Ovary (tissue), 7 donors: ENCODE measurements at regions not wholly inside any gene's neighbourhood (a gene's known extent, or its start where the extent isn't known, plus 50 kb on each side); places are given as distances from the start of the nearest gene placed in this dataset.

Experiments
- DNase-seq, 5 donors: peaks; one replicate each; pipeline ENCODE4 v3.0.0-alpha.2; 2019 to 2020
- H3K27ac ChIP-seq, 2 donors: fragments of 200-600 bp; one replicate each; pipeline versions ENCODE4 v1.5.1 to v1.8.0; 2019 to 2022
- H3K27me3 ChIP-seq: fragments of 200-600 bp; one replicate; pipeline ENCODE4 v1.8.0; 2022
- H3K36me3 ChIP-seq: fragments of 200-600 bp; sonication (generic); one replicate; pipeline ENCODE4 v1.5.1; 2019
- H3K4me1 ChIP-seq: one replicate; pipeline ENCODE4 v1.8.1; 2013; ENCODE audit warnings: mild to moderate bottlenecking, moderate library complexity; ENCODE audit not compliant: insufficient read depth
- H3K4me3 ChIP-seq: fragments of 200-600 bp; sonication (generic); one replicate; pipeline ENCODE4 v1.5.1; 2017
- H3K9me3 ChIP-seq, 2 donors: fragments of 200-600 bp in 1 of 2; sonication (generic) in 1 of 2; one replicate each; pipeline versions ENCODE4 v1.5.1 to v1.8.1; 2013 to 2019; ENCODE audit warnings: mild to moderate bottlenecking in 1 of 2, moderate library complexity in 1 of 2
- CTCF ChIP-seq, 3 donors: fragments of 450-650 bp in 2 of 3; fragments of 200-600 bp in 1 of 3; IDR thresholded peaks; one replicate each; pipeline versions ENCODE4 v1.5.1 to v1.8.0; 2016 to 2022; ENCODE audit warnings: antibody characterized with exemption in 3 of 3, mild to moderate bottlenecking in 1 of 3
- EP300 ChIP-seq: sonication (generic); formaldehyde crosslinking; IDR thresholded peaks from one replicate; pipeline ENCODE4 v1.6.1; 2017; ENCODE audit warnings: antibody characterized with exemption
- POLR2A ChIP-seq: fragments of 450-650 bp; IDR thresholded peaks from one replicate; pipeline ENCODE4 v1.6.1; 2017; ENCODE audit warnings: antibody characterized with exemption, mild to moderate bottlenecking, moderate library complexity
- WGBS, 3 donors: extraction: QIAGEN DNeasy Blood & Tissue Kit in 1 of 3; methylation state at CpG; one replicate each; pipeline versions ENCODE4 v1.1.5 to v1.1.7; 2013 to 2017; 5-methylcytosine and 5-hydroxymethylcytosine counted together
- intact Hi-C, 4 donors: fragments of 100-400 bp; cut with DNase I; formaldehyde crosslinking; loops; one replicate each; pipeline versions ENCODE4 v1.11.0 to v1.15.1; 2022 to 2023
- donor health status: DM: no; HTN: no; CAD: no; lungs with moderate emphysema.
- donor health status: DM: no; HTN: no; CAD: no.
- donor health status: Bipolar disorder and iron deficiency.
- donor health status: DM: no; HTN: no; CAD: no.
- donor health status: DM: yes; HTN: yes; CAD: no.

GRCh38 chr5:120999550-120999949 is 535.5 kb downstream of the PRR16 start:
- no peaks in the 10 kb centered on the region for H3K9me3 ChIP-seq
- TF ChIP-seq EP300: no peak
- TF ChIP-seq CTCF (IDR thresholded peaks at IDR 0.05): no peak
- no peak for TF ChIP-seq POLR2A
- intact Hi-C loops: no loop called here

GRCh38 chr5:121006217-121006616 is 542.1 kb downstream of the PRR16 start:
- WGBS, 3 donors: 91 to 95% (median 93%) methylated on average over 2 of the region's 2 CpGs
- Histone ChIP-seq H3K4me1 (no peaks in the 10 kb centered on the region), H3K36me3 (no peaks in the 10 kb centered on the region), H3K27me3 (no peaks in the 10 kb centered on the region), H3K4me3 (no peak overlapping the region), H3K9me3 (no peaks in the 10 kb centered on the region), H3K27ac (no peak overlapping the region)
- intact Hi-C loops: no loop called here
- TF ChIP-seq CTCF (IDR thresholded peaks at IDR 0.05) (no peak), POLR2A (no peak), EP300 (no peak)
- no peak for DNase-seq

More at GRCh38 chr5:120999550-120999949, 535.5 kb downstream of the PRR16 start:
- no peak overlapping the region for H3K27ac ChIP-seq
- no peak for DNase-seq
- no peaks in the 10 kb centered on the region for H3K36me3 ChIP-seq
- no peaks in the 10 kb centered on the region for H3K27me3 ChIP-seq
- H3K4me3 ChIP-seq: no peak overlapping the region
- H3K4me1 ChIP-seq: no peaks in the 10 kb centered on the region

- Histone ChIP-seq H3K36me3 (no peaks in the 10 kb centered on the region), H3K9me3 (no peaks in the 10 kb centered on the region), H3K27ac (no peak overlapping the region), H3K4me1 (no peaks in the 10 kb centered on the region), H3K27me3 (no peaks in the 10 kb centered on the region), H3K4me3 (no peak overlapping the region)
- WGBS, 3 donors: 80 to 96% (median 81%) methylated on average over 1 of the region's 1 CpG
- intact Hi-C loops: no loop called here
- no peak for TF ChIP-seq EP300
- no peak for TF ChIP-seq POLR2A
- TF ChIP-seq CTCF (IDR thresholded peaks at IDR 0.05): no peak
- no peak for DNase-seq
These were observed 543.9 kb downstream of the PRR16 start for GRCh38 chr5:121008041-121008440.

GRCh38 chr5:121009058-121009457 is 545.0 kb downstream of the PRR16 start:
- Histone ChIP-seq H3K4me3 (no peak overlapping the region), H3K27ac (no peak overlapping the region), H3K27me3 (no peaks in the 10 kb centered on the region), H3K36me3 (no peaks in the 10 kb centered on the region), H3K4me1 (no peaks in the 10 kb centered on the region), H3K9me3 (no peaks in the 10 kb centered on the region)
- no peak for DNase-seq
- intact Hi-C loops: no loop called here
- no peak for TF ChIP-seq CTCF (IDR thresholded peaks at IDR 0.05)
- no peak for TF ChIP-seq EP300
- no peak for TF ChIP-seq POLR2A

GRCh38 chr5:121018004-121018403 is 553.9 kb downstream of the PRR16 start:
- Histone ChIP-seq H3K9me3 (no peaks in the 10 kb centered on the region), H3K36me3 (no peaks in the 10 kb centered on the region), H3K27me3 (no peaks in the 10 kb centered on the region), H3K27ac (no peak overlapping the region), H3K4me3 (no peak overlapping the region), H3K4me1 (no peaks in the 10 kb centered on the region)
- WGBS, 3 donors: 74 to 78% (median 76%) methylated on average over 5 of the region's 5 CpGs
- TF ChIP-seq EP300: no peak
- TF ChIP-seq POLR2A: no peak
- no peak for TF ChIP-seq CTCF (IDR thresholded peaks at IDR 0.05)
- no peak for DNase-seq
- intact Hi-C loops: no loop called here
